OCI-LY7 (cell line): ENCODE measurements at regions not wholly inside any gene's neighbourhood (a gene's known extent, or its start where the extent isn't known, plus 50 kb on each side); places are given as distances from the start of the nearest gene placed in this dataset.

ENCODE experiments used
- BruUV-seq: library from RNA; stranded (reverse); fragments of 400-500 nt; replicated peaks from 2 replicates; lab custom pipeline; 2021; lab: Mats Ljungman, UMichigan
- CTCF ChIA-PET: fragments of 300-600 bp; sonication (Branson Sonifier 250); formaldehyde crosslinking; loops from one replicate; lab custom pipeline; 2022; ENCODE audit warnings: antibody characterized with exemption; ENCODE audit not compliant: unreplicated experiment; lab: Charles Lee
- POLR2A ChIA-PET: fragments of 300-600 bp; sonication (Branson Sonifier 250); formaldehyde crosslinking; loops from one replicate; lab custom pipeline; 2022; ENCODE audit warnings: antibody characterized with exemption; lab: Charles Lee
- DNase-seq: peaks from one replicate; pipeline ENCODE4 v3.0.0-alpha.2; 2015; ENCODE audit warnings: low spot score
- H2AFZ ChIP-seq: fragments of 200-600 bp; sonication (generic), shearing (Covaris generic); 2 replicates; pipeline ENCODE4 v1.6.1; 2014; ENCODE audit warnings: mild to moderate bottlenecking, antibody characterized with exemption, low read length, moderate library complexity
- H3K27ac ChIP-seq: fragments of 200-600 bp; sonication (generic); 2 replicates; pipeline ENCODE4 v1.5.1; 2014; ENCODE audit warnings: mixed run types, low read depth, mild to moderate bottlenecking, moderate library complexity, low read length, inconsistent platforms; ENCODE audit not compliant: poor library complexity, severe bottlenecking
- H3K36me3 ChIP-seq: fragments of 200-600 bp; sonication (generic); 2 replicates; pipeline ENCODE4 v1.6.1; 2014; ENCODE audit warnings: mild to moderate bottlenecking, antibody characterized with exemption, low read length, moderate library complexity, mixed read lengths; ENCODE audit not compliant: insufficient read depth
- H3K4me1 ChIP-seq: fragments of 200-600 bp; sonication (generic); 2 replicates; pipeline ENCODE4 v1.5.1; 2014; ENCODE audit warnings: mild to moderate bottlenecking, low read length; ENCODE audit not compliant: insufficient read depth, poor library complexity, severe bottlenecking
- H3K4me2 ChIP-seq: fragments of 200-600 bp; sonication (generic); 2 replicates; pipeline ENCODE4 v1.6.1; 2014; ENCODE audit warnings: mild to moderate bottlenecking, low read length
- H3K4me3 ChIP-seq: fragments of 200-600 bp; sonication (generic); 2 replicates; pipeline ENCODE4 v1.5.1; 2014; ENCODE audit warnings: mild to moderate bottlenecking, low read depth, low read length; ENCODE audit not compliant: poor library complexity, severe bottlenecking
- H3K79me2 ChIP-seq: fragments of 200-600 bp; sonication (generic); 2 replicates; pipeline ENCODE4 v1.6.1; 2016; ENCODE audit warnings: low read depth, mild to moderate bottlenecking, low read length, moderate library complexity, mixed read lengths; ENCODE audit not compliant: insufficient read depth
- H3K9me2 ChIP-seq: fragments of 200-600 bp; sonication (generic); 2 replicates; pipeline ENCODE4 v1.6.1; 2016; ENCODE audit warnings: mild to moderate bottlenecking, low read length, mixed read lengths; ENCODE audit not compliant: insufficient read depth
- H3K9me3 ChIP-seq: fragments of 200-600 bp; sonication (generic); 2 replicates; pipeline ENCODE4 v1.6.1; 2014; ENCODE audit warnings: mild to moderate bottlenecking, mixed run types, low read length, mixed read lengths
- H4K20me1 ChIP-seq: fragments of 200-600 bp; sonication (generic); 2 replicates; pipeline ENCODE4 v1.6.1; 2014; ENCODE audit warnings: mild to moderate bottlenecking, antibody characterized with exemption, low read length, moderate library complexity, mixed read lengths; ENCODE audit not compliant: insufficient read depth
- CTCF ChIP-seq: fragments of 200-600 bp; sonication (generic); conservative IDR thresholded peaks from 2 replicates; pipeline ENCODE4 v1.5.1; 2014; ENCODE audit warnings: mild to moderate bottlenecking, antibody characterized with exemption, low read length, moderate library complexity, mixed read lengths
- EZH2phosphoT487 ChIP-seq: fragments of 200-600 bp; sonication (generic); IDR thresholded peaks from 2 replicates; pipeline ENCODE4 v1.6.1; 2018; ENCODE audit warnings: low read depth, borderline replicate concordance, mild to moderate bottlenecking, mixed run types, antibody characterized with exemption, low read length, moderate library complexity, mixed read lengths
- intact Hi-C: fragments of 100-400 bp; cut with micrococcal nuclease; formaldehyde crosslinking; loops from one replicate; pipeline ENCODE4 v1.10.0; 2022; ENCODE audit not compliant: unreplicated experiment

- no peak overlapping the region for H3K4me2 ChIP-seq
- no peaks in the 10 kb centered on the region for H3K4me1 ChIP-seq
- TF ChIP-seq CTCF (no peak), EZH2phosphoT487 (no peak)
- BruUV-seq, result no TSS peak
- H4K20me1 ChIP-seq, result no peaks in the 10 kb centered on the region
- H3K9me3 ChIP-seq, result peaks cover 19% of the 10 kb centered on the region
- H3K4me3 ChIP-seq, result no peak overlapping the region
- no peaks in the 10 kb centered on the region; the same call in 1 of the 2 replicates for H3K36me3 ChIP-seq
- ChIA-PET CTCF (no interaction called here), POLR2A (interaction anchor here (0.6 to 1.7 kb wide), 3 partner anchors 10 to 37 kb away, joined by 3 to 7 read pairs (median 3); no protein-coding TSS in a partner anchor)
- H2AFZ ChIP-seq, result no peak overlapping the region
- no peaks in the 10 kb centered on the region for H3K9me2 ChIP-seq
- H3K27ac ChIP-seq, result no peak overlapping the region
- no peaks in the 10 kb centered on the region for H3K79me2 ChIP-seq
- intact Hi-C loops, result no loop called here
- DNase-seq, result no peak
Measured at GRCh38 chr1:178620584-178621475, 104.2 kb upstream of the RALGPS2 start.

GRCh38 chr1:178621822-178622221, 103.2 kb upstream of the RALGPS2 start:
- Histone ChIP-seq H3K9me3 (peaks cover 19% of the 10 kb centered on the region), H3K9me2 (no peaks in the 10 kb centered on the region), H3K27ac (no peak overlapping the region), H3K4me1 (no peaks in the 10 kb centered on the region), H2AFZ (no peak overlapping the region), H4K20me1 (no peaks in the 10 kb centered on the region), H3K4me3 (no peak overlapping the region), H3K36me3 (no peaks in the 10 kb centered on the region; the same call in 1 of the 2 replicates), H3K4me2 (no peak overlapping the region), H3K79me2 (no peaks in the 10 kb centered on the region)
- no peak for DNase-seq
- no TSS peak for BruUV-seq
- ChIA-PET POLR2A (interaction anchor here (1.2 to 2.2 kb wide), 4 partner anchors 9 to 26 kb away, joined by 4 to 7 read pairs (median 5); no protein-coding TSS in a partner anchor), CTCF (no interaction called here)
- no peak for TF ChIP-seq CTCF
- no peak for TF ChIP-seq EZH2phosphoT487
- intact Hi-C loops, result no loop called here

- Histone ChIP-seq H3K9me3 (peaks cover 8% of the 10 kb centered on the region), H3K4me3 (no peak overlapping the region), H3K27ac (no peak overlapping the region), H3K4me2 (no peak overlapping the region), H3K9me2 (no peaks in the 10 kb centered on the region), H3K36me3 (no peaks in the 10 kb centered on the region; the same call in 1 of the 2 replicates), H4K20me1 (no peaks in the 10 kb centered on the region), H3K79me2 (no peaks in the 10 kb centered on the region), H2AFZ (no peak overlapping the region), H3K4me1 (no peaks in the 10 kb centered on the region)
- intact Hi-C loops, result no loop called here
- POLR2A ChIA-PET, result interaction anchor here (0.6 to 1.9 kb wide), 5 partner anchors 8 to 572 kb away, joined by 3 to 7 read pairs (median 4); no protein-coding TSS in a partner anchor
- no peak for DNase-seq
- CTCF ChIA-PET, result no interaction called here
- BruUV-seq, result no TSS peak
- TF ChIP-seq CTCF (no peak), EZH2phosphoT487 (no peak)
Measured at GRCh38 chr1:178625695-178626094, 99.3 kb upstream of the RALGPS2 start.
